Astrocyte (in vitro differentiated cells and primary cell): ENCODE measurements at regions not wholly inside any gene's neighbourhood (a gene's known extent, or its start where the extent isn't known, plus 50 kb on each side); places are given as distances from the start of the nearest gene placed in this dataset.

ENCODE experiments used
- CTCF ChIP-seq: IDR thresholded peaks from 2 replicates; pipeline ENCODE4 v1.5.1; 2011; ENCODE audit warnings: low read depth, mild to moderate bottlenecking, inconsistent platforms, low read length, moderate library complexity; ENCODE audit not compliant: insufficient read depth
- EZH2 ChIP-seq: IDR thresholded peaks from 2 replicates; pipeline ENCODE4 v1.6.1; 2012; ENCODE audit warnings: mild to moderate bottlenecking, low read length, inconsistent platforms; ENCODE audit not compliant: insufficient read depth

- TF ChIP-seq CTCF (no peak), EZH2 (no peak)
Measured at GRCh38 chr2:238548902-238549462, 122.3 kb downstream of the ASB1 start.
